ENCODE measurements at regions not wholly inside any gene's neighbourhood (a gene's known extent, or its start where the extent isn't known, plus 50 kb on each side); places are given as distances from the start of the nearest gene placed in this dataset.

DNA sequence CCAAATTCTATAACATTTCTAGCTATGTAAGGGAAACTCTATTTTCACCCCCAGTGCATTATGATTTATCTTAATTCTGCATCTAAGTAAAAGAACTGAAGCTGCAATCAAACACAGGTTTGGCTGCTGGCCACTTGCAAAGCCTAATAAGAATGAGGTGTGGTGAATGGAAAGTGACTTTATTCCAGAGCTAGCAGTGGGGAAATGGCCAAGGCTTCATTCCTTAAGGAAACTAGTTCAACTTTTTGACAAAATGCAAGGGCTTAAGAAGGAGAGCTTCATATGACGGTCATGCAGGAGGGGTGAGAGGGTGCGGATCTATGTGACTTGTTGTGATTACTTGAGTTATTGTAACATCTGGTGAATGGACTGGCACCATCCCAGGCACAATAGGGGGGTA, 1802.0 kb downstream of the SUCLG1 start:
- Histone ChIP-seq H3K9ac (ENCODE audit: insufficient read depth in 1 of 2, low read depth in 2 of 2, low read length in 2 of 2) (no peak overlapping the region), H3K27me3 (ENCODE audit: control insufficient read depth in 2 of 2, insufficient read depth in 2 of 2, low read length in 2 of 2) (no peaks in the 10 kb centered on the region), H3K27ac (ENCODE audit: extremely low read depth, low read depth, low read length) (no peak overlapping the region), H4K20me1 (replicated peaks; ENCODE audit: control insufficient read depth, insufficient read depth, low read length) (no peaks in the 10 kb centered on the region), H3K9me3 (replicated peaks; ENCODE audit: control insufficient read depth, insufficient read depth, low read depth, low read length) (no peaks in the 10 kb centered on the region), H3K9me1 (ENCODE audit: control insufficient read depth, insufficient read depth, low read length) (no peaks in the 10 kb centered on the region), H3K4me2 (ENCODE audit: insufficient read depth, low read length) (no peak overlapping the region), H2AFZ (ENCODE audit: low read depth, low read length) (no peak overlapping the region), H3K4me3 (no peak overlapping the region), H3K79me2 (ENCODE audit: control insufficient read depth, insufficient read depth, low read length) (no peaks in the 10 kb centered on the region), H3K4me1 (replicated peaks in 1 of 2; ENCODE audit: control insufficient read depth in 2 of 2, insufficient read depth in 2 of 2, low read length in 2 of 2) (no peaks in the 10 kb centered on the region), H3K36me3 (ENCODE audit: control insufficient read depth, insufficient read depth, low read length) (no peaks in the 10 kb centered on the region)
- intact Hi-C loops (cut with micrococcal nuclease) = no loop called here
- POLR2A ChIA-PET = no interaction called here
- DNase-seq (ENCODE audit: extremely low read depth in 1 of 4, low spot score in 3 of 4) (no peak), ATAC-seq (no peak), FAIRE-seq (no peak)
- BruUV-seq (replicated peaks) = no TSS peak
- TF ChIP-seq TARDBP (IDR thresholded peaks at IDR 0.05) (no peak), MBD2 (IDR thresholded peaks at IDR 0.05; ENCODE audit: borderline replicate concordance, low read depth) (no peak), MIER1 (IDR thresholded peaks at IDR 0.05; ENCODE audit: low read depth) (no peak), KLF13 (tag; IDR thresholded peaks at IDR 0.05; ENCODE audit: borderline replicate concordance, low read depth) (no peak), ASH1L (IDR thresholded peaks at IDR 0.05; ENCODE audit: borderline replicate concordance, low read depth, partially characterized antibody) (no peak), KHSRP (IDR thresholded peaks at IDR 0.05) (no peak), ZNF57 (CRISPR knock-in tag; IDR thresholded peaks at IDR 0.05) (no peak), RBM34 (IDR thresholded peaks at IDR 0.05; ENCODE audit: borderline replicate concordance, insufficient read depth, low read length) (no peak), DDX20 (tag; IDR thresholded peaks at IDR 0.05; ENCODE audit: low read depth) (no peak), GATAD2A (IDR thresholded peaks at IDR 0.05) (no peak), NFIX (CRISPR knock-in tag; IDR thresholded peaks at IDR 0.05; ENCODE audit: low read depth) (no peak), PHF21A (IDR thresholded peaks at IDR 0.05; ENCODE audit: borderline replicate concordance, low read depth) (no peak)
- TF ChIP-seq, protein P1, sequence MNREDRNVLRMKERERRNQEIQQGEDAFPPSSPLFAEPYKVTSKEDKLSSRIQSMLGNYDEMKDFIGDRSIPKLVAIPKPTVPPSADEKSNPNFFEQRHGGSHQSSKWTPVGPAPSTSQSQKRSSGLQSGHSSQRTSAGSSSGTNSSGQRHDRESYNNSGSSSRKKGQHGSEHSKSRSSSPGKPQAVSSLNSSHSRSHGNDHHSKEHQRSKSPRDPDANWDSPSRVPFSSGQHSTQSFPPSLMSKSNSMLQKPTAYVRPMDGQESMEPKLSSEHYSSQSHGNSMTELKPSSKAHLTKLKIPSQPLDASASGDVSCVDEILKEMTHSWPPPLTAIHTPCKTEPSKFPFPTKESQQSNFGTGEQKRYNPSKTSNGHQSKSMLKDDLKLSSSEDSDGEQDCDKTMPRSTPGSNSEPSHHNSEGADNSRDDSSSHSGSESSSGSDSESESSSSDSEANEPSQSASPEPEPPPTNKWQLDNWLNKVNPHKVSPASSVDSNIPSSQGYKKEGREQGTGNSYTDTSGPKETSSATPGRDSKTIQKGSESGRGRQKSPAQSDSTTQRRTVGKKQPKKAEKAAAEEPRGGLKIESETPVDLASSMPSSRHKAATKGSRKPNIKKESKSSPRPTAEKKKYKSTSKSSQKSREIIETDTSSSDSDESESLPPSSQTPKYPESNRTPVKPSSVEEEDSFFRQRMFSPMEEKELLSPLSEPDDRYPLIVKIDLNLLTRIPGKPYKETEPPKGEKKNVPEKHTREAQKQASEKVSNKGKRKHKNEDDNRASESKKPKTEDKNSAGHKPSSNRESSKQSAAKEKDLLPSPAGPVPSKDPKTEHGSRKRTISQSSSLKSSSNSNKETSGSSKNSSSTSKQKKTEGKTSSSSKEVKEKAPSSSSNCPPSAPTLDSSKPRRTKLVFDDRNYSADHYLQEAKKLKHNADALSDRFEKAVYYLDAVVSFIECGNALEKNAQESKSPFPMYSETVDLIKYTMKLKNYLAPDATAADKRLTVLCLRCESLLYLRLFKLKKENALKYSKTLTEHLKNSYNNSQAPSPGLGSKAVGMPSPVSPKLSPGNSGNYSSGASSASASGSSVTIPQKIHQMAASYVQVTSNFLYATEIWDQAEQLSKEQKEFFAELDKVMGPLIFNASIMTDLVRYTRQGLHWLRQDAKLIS (CRISPR knock-in tag; IDR thresholded peaks at IDR 0.05) = no peak
- TF ChIP-seq, protein P2, sequence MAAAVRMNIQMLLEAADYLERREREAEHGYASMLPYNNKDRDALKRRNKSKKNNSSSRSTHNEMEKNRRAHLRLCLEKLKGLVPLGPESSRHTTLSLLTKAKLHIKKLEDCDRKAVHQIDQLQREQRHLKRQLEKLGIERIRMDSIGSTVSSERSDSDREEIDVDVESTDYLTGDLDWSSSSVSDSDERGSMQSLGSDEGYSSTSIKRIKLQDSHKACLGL (CRISPR knock-in tag; IDR thresholded peaks at IDR 0.05; ENCODE audit: borderline replicate concordance, poor library complexity, severe bottlenecking) = no peak
- TF ChIP-seq, protein P3, sequence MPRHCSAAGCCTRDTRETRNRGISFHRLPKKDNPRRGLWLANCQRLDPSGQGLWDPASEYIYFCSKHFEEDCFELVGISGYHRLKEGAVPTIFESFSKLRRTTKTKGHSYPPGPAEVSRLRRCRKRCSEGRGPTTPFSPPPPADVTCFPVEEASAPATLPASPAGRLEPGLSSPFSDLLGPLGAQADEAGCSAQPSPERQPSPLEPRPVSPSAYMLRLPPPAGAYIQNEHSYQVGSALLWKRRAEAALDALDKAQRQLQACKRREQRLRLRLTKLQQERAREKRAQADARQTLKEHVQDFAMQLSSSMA (CRISPR knock-in tag; IDR thresholded peaks at IDR 0.05) = no peak
- TF ChIP-seq, protein P4, sequence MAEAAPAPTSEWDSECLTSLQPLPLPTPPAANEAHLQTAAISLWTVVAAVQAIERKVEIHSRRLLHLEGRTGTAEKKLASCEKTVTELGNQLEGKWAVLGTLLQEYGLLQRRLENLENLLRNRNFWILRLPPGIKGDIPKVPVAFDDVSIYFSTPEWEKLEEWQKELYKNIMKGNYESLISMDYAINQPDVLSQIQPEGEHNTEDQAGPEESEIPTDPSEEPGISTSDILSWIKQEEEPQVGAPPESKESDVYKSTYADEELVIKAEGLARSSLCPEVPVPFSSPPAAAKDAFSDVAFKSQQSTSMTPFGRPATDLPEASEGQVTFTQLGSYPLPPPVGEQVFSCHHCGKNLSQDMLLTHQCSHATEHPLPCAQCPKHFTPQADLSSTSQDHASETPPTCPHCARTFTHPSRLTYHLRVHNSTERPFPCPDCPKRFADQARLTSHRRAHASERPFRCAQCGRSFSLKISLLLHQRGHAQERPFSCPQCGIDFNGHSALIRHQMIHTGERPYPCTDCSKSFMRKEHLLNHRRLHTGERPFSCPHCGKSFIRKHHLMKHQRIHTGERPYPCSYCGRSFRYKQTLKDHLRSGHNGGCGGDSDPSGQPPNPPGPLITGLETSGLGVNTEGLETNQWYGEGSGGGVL (CRISPR knock-in tag; IDR thresholded peaks at IDR 0.05) = no peak
- 0% methylated on average over 2 of the region's 2 CpGs for WGBS (ENCODE audit: insufficient coverage, low coverage, missing lambda C conversion rate)
- CTCF ChIA-PET (ENCODE audit: low intra/inter-chr PET ratio) = no interaction called here
- in situ Hi-C loops (cut with MboI) = no loop called here
